Endothelial cell of hepatic sinusoid (primary cell): ENCODE measurements at regions not wholly inside any gene's neighbourhood (a gene's known extent, or its start where the extent isn't known, plus 50 kb on each side); places are given as distances from the start of the nearest gene placed in this dataset.
"Not testable (repeated sequence)": the region's sequence is repeated elsewhere in the genome, so short reads cannot be mapped to it uniquely, and the experiment has no call there.

Source experiments
- in situ Hi-C: cut with HindIII; loops from 2 replicates; pipeline ENCODE4 v1.10.0; 2017; ENCODE audit warnings: low sequenced_read_pairs

DNA sequence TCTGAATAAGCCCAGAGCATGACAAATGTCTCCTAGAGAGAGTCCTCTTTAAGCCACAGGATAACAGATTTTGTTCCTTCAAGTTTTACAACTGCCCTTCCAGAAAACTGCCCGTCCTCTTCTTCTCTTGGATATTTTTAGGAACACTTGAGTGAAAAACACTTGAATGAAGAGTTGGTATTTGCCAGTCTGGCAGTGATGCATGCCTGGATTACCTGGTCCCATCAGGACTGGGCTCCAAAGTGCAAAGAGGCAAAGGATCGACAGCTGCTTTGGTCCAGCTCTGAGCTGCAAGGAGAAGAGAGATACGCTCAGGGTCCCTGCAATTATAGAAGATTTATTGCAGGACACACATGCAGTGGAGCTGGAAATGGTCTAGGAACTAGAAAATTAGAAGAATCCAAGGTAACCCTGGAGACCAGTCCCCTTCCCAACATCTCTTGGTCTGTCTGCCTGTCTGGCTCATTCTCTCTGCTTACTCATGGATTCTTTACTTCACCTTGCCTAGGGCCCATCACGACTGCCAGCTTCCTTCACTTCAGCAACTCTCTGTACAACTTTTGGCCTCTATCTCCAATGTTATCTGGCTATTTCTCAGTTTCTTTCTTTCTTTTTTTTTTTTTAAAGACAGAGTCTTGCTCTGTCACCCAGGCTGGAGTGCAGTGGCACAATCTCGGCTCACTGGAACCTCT, 112.1 kb upstream of the SIX2 start:
- in situ Hi-C loops: no loop called here

DNA sequence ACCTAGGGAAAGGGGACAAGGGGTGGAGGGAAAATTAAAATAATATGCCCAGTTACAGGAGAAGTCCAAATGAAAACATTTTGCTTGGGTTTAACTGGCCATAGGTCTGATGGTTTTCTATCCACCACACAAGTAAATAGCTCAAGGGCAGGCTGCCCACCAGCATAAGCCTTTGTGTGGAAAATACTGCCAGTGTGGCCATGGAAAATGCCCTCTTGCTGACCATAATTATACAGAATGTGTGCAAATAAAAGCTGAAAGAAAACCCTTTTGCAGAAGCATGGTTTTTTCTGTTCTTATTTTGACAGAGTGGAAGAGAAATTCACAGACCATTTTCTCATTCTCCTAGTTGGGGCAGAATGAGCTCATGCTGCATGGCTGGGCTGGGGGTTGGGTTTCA, 111.3 kb upstream of the SIX2 start:
- in situ Hi-C loops: no loop called here

DNA sequence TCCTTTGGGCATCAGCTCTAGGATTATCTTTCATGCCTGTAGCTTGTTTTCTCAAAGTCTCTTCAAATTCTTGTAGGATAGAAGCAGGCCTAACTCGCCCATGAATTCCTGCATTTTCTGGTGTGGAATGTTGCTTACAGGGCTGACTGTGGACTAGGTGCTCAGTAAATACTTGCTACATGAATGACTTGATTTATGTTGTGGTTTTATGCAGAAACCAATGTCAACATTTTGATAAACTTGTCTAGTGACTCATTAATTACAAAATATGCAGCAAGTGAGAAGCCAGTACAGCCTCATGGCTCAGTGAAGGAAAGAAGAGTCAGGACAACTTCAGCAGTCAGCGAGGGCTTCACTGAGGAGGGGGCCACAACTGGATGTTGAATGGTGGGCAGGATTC, 110.6 kb upstream of the SIX2 start:
- in situ Hi-C loops: no loop called here

DNA sequence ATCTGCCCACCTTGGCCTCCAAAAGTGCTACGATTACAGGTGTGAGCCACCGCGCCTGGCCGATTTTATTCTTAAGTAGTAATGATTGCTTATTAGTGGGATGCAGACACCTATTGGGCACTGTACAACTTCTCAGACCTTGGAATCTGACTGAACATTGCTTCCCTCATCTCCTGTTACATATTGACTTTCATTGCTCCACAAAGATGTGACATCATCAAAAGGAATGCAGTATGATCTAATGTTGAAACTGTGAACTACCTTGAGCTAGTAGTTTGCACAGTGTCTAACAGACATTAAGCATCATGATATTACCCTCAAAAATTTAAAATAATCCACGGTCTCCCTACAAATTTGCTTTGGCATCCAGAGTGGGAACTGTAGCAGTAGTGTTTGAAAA, 109.8 kb upstream of the SIX2 start:
- in situ Hi-C loops: no loop called here

- in situ Hi-C loops: no loop called here
Measured at GRCh38 chr2:45117383-45117782, 108.1 kb upstream of the SIX2 start.

GRCh38 chr2:45115181-45115580, 105.9 kb upstream of the SIX2 start:
- in situ Hi-C loops: no loop called here

- in situ Hi-C loops: no loop called here
Measured at GRCh38 chr2:45114221-45114955, 105.1 kb upstream of the SIX2 start.

- in situ Hi-C loops: no loop called here
Measured at GRCh38 chr2:45112750-45113149, 103.5 kb upstream of the SIX2 start.

DNA sequence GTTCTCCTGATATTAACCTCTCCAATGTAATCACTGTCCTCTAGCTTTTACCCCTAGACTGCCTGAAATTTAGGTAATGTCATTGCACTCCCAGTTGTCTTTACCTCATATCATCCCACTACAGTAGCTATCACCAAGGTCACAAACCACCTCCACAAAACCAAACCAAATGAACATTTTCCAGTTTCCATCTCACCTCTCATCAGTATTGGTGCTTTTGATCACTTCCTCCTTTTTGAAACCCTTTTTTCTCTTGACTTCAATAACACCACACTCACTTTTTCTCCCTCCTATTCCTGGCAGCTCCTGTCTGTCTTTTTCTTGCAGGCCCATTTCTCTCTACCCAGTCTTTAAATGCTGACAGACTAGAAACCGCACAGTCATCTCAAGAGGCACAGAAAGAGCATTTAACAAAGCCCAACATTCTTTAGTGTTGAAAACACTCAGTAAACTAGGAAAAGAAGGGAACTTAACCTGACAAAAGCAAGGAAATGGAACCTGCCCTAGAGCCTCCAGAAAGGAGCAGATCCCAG, 95.9 kb upstream of the SIX2 start:
- in situ Hi-C loops: no loop called here

- in situ Hi-C loops: loop anchor here (5.0 kb wide), 2 partner anchors 72 to 107 kb away; no protein-coding TSS in a partner anchor
Measured at GRCh38 chr2:45104429-45104828, 95.2 kb upstream of the SIX2 start.

DNA sequence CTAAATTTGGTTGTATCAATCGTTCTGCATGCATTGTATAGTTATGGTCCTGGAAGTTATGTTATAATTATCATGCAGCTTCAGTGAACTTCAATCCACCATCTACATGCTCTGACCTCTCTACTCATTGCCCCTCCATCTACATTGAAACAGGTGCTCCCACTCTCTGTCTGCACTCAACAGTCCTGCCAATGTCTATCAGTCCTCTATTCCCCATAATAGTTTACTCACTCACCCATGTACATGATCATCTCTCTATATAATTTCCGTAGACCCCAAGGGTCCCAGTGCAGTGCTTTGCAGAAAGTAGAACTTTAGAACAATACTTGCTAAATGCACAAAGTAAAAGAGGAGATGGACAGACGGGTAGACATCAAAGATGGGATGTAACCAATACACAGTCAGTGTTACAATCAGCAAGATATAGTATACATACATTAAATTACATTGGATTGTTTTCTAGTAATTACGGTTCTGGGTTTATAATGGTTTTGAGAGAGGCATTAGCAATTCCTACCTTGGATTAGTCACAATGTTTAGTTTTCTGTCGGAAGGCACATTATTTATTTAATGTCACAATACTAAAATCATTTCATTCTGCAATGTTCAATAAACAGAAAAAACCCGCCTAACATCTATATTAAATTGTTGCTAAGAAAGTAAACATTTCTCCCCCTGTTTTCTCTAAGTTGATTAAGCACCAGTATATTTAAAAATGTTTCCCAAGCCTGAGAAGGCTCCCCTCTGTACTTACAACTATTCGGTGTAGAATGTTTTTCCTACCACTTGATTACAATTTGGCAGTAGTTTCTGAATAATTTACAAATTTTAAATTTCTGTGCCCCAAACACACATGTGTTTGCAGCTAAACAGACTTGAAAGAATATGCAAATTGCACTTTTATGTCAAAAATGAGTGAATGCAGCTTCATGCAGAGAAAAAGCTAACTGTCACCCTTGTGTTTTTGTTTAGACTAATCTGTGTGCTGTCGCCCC, 94.4 kb upstream of the SIX2 start:
- in situ Hi-C loops: loop anchor here (5.0 kb wide), 2 partner anchors 71 to 106 kb away; no protein-coding TSS in a partner anchor

DNA sequence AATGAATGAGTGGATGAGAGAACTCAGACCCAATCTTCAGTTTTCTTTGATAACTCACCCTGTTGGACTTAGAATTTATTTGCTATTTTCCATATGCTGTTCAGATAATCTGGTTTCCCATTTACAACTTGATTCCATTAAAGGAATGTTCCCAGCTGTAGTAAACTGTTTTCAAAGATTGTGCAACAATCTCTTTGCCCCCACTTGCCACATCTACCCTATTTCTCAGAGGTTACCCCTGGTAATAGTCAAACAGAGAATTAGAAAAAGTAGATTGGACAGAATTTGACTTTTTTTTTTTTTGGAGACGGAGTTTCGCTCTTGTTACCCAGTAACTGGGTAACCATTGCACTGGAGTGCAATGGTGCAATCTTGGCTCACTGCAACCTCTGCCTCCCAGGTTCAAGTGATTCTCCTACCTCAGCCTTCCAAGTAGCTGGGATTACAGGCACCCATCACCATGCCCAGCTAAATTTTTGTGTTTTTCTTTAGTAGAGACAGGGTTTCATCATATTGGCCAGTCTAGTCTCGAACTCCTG, 93.4 kb upstream of the SIX2 start:
- in situ Hi-C loops: loop anchor here (5.0 kb wide), 2 partner anchors 70 to 105 kb away; no protein-coding TSS in a partner anchor

GRCh38 chr2:45102141-45102540, 92.9 kb upstream of the SIX2 start:
- in situ Hi-C loops: loop anchor here (5.0 kb wide), 2 partner anchors 70 to 105 kb away; no protein-coding TSS in a partner anchor

DNA sequence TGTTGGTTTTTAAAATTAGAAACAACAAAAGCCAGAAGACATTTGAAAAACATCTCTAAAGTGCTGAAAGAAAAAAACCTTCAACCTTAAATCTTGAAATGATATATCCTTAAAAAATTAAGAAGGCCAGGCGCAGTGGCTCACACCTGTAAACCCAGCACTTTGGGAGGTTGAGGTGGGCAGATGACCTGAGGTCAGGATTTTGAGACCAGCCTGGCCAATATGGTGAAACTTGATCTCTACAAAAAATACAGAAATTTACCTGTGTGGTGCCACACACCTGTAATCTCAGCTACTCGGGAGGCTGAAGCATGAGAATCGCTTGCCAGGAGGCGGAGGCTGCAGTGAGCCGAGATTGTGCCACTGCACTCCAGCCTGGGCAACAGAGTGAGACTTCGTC, 87.7 kb upstream of the SIX2 start:
- in situ Hi-C loops: no loop called here

- in situ Hi-C loops: not testable (repeated sequence)
Measured at GRCh38 chr2:45096038-45096437, 86.8 kb upstream of the SIX2 start.

DNA sequence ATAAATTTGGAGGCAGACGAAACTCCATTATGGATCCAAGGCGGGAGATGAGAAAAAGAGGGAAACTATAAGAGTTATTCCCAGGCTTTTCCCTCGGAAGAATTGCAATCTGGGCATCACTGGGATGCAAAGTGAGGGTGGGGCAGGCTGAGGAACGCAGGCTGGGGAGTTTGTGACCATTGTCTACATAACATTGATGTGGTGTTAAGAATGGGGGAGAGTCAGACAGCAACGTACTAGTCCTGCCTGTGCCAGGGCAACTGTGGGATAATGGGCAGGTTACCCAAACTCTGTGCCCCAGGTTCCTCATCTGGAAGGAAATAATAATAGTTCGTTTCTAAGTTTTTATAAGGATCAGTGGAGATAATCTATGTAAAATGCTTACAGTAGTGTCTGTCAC, 84.4 kb upstream of the SIX2 start:
- in situ Hi-C loops: no loop called here

DNA sequence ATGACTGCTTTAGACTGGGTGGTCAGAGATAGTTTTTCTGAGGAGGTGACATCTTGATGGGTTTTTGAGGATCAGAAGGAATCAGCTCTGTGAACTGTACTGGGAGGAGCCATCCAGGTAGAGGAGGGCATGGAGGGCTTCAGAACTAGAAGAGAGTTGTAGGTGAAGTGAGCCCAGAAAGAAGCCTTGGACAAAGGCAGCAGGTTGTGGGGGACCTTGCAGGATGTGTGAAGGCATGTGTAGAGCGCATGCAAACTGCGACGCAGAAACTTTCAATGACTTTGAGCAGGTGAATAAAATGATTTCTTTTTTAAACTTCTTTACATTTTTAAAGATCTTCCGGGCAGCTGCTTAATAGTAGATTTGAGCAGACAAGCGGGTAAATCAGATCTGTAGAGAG, 83.9 kb upstream of the SIX2 start:
- in situ Hi-C loops: no loop called here

GRCh38 chr2:45089554-45090261, 80.5 kb upstream of the SIX2 start:
- in situ Hi-C loops: no loop called here

DNA sequence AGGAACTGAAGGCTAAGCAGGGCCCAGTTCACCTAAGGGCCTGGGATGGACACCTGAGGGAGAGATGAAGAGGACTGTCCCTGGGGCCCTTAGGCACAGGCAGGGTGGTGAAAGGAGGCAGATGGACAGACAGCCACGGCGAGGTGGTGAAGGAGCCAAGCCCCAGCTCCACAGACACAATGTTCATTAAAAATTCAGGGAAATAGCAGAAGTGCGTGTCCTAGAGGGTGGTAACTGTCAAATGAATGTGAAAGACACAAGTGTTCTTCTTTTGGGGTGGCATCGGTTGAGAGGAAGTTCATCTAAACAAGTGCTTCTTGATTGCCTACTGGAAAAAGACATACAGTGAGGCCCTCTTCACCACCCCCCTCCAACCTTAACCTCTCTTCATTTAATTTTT, 76.2 kb upstream of the SIX2 start:
- in situ Hi-C loops: no loop called here
